ENCODE measurements at regions not wholly inside any gene's neighbourhood (a gene's known extent, or its start where the extent isn't known, plus 50 kb on each side); places are given as distances from the start of the nearest gene placed in this dataset.

GRCh38 chr5:89411891-89412290 lies 528.9 kb upstream of the MEF2C start:
- DNase-seq (ENCODE audit: low spot score): no peak

GRCh38 chr5:89407054-89407453 lies 524.1 kb upstream of the MEF2C start:
- DNase-seq (ENCODE audit: low spot score): no peak

DNA sequence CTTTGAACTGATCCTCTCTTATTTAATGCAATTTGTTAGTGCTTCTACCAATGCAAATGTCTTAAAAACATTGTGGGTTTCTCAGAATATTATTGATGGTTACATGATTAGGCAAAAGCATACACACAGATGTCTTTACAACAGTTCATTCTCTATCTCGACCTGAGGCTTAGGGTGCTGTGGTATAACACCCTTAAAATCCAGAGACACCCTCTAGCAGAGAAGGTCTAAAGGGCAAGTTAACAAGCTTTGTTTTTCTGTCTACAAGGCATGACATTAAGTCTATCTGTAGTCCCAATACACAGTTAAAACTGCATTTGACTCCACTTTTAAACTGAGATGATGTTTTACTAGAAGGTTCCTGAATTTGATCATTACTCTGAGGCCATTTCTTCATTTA lies 518.7 kb upstream of the MEF2C start:
- DNase-seq (ENCODE audit: low spot score): no peak

GRCh38 chr5:89401012-89401411 lies 518.0 kb upstream of the MEF2C start:
- no peak for DNase-seq (ENCODE audit: low spot score)

- DNase-seq (ENCODE audit: low spot score): no peak
Observed at GRCh38 chr5:89399548-89399947, 516.6 kb upstream of the MEF2C start.

GRCh38 chr5:89397096-89397495 lies 514.1 kb upstream of the MEF2C start:
- peak; percentile 28 for DNase-seq (ENCODE audit: low spot score)

- peak; percentile 38 for DNase-seq (ENCODE audit: low spot score)
Observed at GRCh38 chr5:89396278-89396954, 513.4 kb upstream of the MEF2C start.

GRCh38 chr5:89395111-89395510 lies 512.1 kb upstream of the MEF2C start:
- no peak for DNase-seq (ENCODE audit: low spot score)

DNA sequence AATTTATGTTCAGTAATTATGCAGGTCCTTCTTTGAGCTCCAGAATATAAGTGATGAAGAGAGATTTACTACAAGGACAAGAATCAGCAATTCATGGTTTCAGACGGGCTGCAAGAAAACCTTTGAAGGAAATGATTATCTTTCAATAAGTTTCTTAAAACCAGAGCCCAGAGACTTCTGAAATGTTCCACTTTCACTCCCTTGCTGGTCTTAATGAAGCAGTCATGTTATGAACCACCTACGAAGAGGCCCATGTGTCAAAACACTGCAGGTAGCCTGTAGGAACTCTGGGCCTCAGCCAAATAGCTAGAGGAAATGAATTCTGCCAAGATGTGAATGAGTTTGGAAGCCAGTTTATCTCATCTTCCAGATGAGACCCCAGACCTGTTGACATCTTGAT lies 505.9 kb upstream of the MEF2C start:
- DNase-seq (ENCODE audit: low spot score): no peak

DNA sequence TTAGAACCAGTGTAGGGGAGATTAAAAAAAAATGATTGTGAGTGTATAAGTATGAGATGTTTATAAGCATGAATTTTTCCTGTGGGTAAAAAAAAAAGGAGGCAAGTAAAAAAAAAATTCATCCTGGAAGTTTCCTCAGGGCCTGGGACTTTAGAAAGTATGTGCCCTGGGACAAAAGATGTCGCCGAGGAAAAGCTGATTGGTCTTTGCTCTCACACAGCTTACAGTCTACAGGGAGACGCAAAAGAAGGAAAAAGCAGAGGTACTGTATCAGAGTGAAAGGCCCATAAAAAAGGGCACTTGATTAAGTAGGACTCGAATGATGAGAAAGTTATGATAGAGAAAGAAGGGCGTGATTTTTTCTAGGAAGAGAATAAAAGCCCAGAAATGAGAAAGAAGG lies 501.4 kb upstream of the MEF2C start:
- DNase-seq (ENCODE audit: low spot score): no peak

DNA sequence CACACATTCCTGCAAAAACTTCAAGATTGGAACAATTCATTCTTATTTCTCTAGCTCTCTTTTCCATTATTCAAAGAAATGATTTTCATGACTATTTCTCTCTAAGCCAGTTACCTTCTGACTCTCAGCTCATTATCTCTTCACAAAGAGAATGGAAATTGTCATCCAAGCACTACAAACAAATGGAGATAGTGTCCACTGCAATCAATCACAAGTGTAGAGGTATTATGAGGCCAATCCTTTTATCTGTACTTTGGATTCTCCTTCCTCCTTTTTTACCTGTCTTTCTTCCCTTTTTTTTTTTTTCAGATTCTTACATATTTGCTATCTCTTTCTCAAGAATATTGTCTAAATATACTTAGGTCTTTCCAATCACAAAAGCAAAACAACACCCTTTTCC lies 497.7 kb upstream of the MEF2C start:
- DNase-seq (ENCODE audit: low spot score): no peak

- no peak for DNase-seq (ENCODE audit: low spot score)
Observed at GRCh38 chr5:89377767-89378455, 494.9 kb upstream of the MEF2C start.

DNA sequence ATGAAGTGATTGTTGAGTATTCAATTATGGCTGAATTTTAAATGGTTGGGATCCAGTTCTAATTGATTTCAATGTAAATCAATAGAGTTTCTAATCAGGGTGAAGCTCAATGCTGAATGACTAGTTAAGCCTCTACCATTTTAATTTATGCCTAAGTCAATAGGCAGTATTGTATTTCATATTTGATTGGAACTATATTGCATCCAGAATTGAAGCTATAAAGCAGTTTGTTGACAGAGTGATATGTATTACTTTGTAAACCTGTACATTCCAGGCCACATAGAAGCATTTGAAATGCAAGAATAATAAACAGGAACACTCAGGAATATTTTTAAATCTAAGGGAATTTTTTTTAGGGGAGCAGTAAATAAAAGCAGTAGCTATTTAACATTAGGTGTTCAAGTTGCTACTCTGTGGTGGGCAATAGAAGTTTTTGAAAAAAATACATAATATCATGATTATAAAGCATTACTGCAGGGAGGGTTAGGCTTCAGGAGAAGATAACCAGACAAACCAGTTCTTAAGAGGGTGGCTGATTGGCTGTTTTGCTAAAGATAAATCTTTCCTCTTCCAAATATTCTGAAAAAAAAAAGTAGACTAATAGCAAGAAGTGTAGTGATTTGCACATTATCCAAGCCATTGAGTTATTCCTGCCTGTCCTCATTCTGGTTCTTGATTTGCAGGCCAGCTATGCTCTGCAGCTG lies 492.0 kb upstream of the MEF2C start:
- no peak for DNase-seq (ENCODE audit: low spot score)

DNA sequence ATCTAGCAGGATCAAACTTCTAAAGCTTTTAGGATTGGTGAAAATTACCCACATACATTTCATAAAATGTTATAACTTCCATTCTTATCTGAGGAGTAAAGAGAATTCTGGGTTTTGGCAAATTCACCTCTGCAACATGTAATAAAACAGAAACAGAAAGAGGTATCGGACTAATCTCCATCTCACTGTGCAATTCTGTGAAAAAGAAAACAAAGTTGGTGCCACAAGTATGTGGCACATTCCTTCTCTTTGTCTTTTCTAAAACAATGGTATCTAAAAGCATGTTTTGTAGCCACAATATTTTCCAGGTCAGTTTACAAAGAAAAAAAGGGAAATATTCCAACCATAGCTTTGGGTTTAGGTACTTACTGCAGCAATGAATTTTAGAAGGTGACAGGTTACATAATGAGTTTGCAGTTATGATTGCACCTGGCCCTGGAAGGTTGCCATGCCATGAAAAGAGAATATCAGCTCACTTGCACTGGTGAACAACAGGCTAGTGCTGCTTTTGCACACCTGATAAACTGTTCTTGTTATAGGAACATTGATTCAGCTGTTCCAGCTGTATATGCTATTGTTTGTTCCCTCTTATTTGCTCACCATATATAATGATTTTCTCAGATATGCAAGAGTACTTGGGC lies 491.3 kb upstream of the MEF2C start:
- no peak for DNase-seq (ENCODE audit: low spot score)

GRCh38 chr5:89372176-89372575 lies 489.2 kb upstream of the MEF2C start:
- no peak for DNase-seq (ENCODE audit: low spot score)

DNA sequence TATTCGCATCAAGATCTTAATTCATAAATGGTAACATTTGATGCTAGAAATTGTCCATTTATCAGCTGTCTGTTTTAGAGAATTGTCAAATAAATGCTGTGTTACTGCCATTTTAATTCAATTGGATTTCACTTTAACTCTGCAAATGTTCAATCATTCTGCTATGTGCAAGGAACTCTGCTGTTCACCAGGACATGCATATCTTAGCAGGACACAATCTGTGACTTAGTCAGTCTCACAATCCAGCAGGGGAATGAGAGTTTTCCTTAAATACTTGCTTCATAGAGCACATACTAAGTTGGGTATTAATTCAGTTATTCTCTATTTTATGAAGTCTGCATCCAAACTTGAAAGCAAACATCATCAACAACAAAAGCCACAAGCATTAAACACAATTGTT lies 488.7 kb upstream of the MEF2C start:
- DNase-seq (ENCODE audit: low spot score): no peak

DNA sequence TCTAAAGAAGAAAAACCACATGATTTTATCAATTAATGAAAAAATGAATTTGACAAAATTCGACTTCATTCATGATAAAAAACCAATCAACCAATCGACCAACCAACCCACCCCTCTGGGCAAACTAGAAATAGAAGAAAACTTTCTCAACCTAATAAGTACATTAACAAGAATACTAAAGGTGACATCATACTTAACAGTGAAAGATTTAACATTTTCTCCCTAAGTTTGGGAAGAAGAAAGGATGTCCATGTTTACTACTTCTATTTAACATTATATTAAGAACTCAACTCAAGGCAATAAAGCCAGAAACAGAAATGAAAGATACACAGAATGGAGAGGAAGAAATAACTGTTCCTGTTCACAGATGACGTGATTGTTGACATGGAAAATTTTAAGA lies 476.1 kb upstream of the MEF2C start:
- DNase-seq (ENCODE audit: low spot score): no peak

DNA sequence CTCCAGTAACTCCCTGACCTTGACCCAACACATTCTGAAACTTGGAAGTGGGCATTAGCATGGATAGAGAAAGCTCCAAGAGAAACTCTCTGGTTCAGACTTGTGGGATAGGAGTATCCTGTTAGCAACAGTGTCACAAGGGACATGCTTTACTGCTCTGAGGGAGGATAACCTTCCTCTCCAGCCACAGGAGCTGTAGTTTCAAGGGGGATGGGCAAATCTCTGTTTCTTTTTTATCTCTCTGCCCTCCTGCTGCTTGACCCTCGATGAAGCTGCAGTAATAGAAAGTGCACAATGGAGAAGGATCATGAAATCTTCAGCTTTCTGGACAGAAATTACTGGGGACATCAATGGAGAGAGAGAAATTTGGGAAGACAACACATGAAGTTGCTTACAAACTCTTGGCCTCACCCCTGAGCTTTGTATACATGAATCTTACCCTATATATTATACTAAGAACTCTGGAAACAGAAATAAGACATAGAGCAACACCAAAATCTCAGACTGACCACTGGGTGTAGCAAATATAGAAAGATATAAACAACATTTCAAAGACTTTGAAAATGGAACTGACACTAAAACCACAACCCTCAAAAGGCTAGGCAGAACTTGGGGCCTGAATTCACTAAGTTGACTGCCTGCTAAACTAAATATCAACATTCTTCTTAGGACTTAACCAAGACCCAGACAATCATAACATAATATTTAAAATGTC lies 471.0 kb upstream of the MEF2C start:
- DNase-seq (ENCODE audit: low spot score): no peak

- DNase-seq (ENCODE audit: low spot score): no peak
Observed at GRCh38 chr5:89351975-89352374, 469.0 kb upstream of the MEF2C start.

DNA sequence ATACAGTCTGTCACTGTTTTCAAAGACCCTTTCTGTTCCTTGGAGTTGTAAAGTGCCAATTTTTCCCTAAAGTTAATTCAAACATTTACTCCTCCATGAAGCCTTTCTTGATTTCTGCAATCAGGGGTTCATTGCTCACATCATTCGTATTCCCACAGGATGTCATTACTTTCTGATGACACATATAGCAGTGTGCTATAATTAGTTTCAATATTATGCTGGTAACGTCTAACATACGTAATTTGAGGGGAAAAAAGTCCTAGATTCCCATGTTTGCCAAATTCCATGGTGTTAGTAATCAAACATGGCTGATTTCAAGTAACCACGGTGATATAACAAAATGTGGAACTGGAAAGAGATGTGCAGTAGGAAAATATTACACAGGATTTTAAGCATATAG lies 468.2 kb upstream of the MEF2C start:
- DNase-seq (ENCODE audit: low spot score): no peak

- no peak for DNase-seq (ENCODE audit: low spot score)
Observed at GRCh38 chr5:89350684-89351083, 467.7 kb upstream of the MEF2C start.

- no peak for DNase-seq (ENCODE audit: low spot score)
Observed at GRCh38 chr5:89349246-89349980, 466.4 kb upstream of the MEF2C start.
